IMR-90 (cell line): ENCODE measurements at regions not wholly inside any gene's neighbourhood (a gene's known extent, or its start where the extent isn't known, plus 50 kb on each side); places are given as distances from the start of the nearest gene placed in this dataset.

Experiments used
- ATAC-seq: fragments of 200-7000 bp; cut with Tn5 transposase; 2 replicates; pipeline ENCODE4 v1.9.1; 2020; ENCODE audit warnings: low read depth, mild to moderate bottlenecking, moderate library complexity
- BruUV-seq: library from RNA; stranded (reverse); fragments of 400-500 nt; replicated peaks from 2 replicates; lab custom pipeline; 2021; lab: Mats Ljungman, UMichigan
- CTCF ChIA-PET: fragments of 300-600 bp; formaldehyde crosslinking; extraction: SDS; loops from one replicate; lab custom pipeline; 2021; ENCODE audit warnings: antibody characterized with exemption; lab: Yijun Ruan, JAX
- POLR2A ChIA-PET: fragments of 300-600 bp; sonication (Branson Sonifier 250); formaldehyde crosslinking; loops from one replicate; lab custom pipeline; 2022; ENCODE audit warnings: antibody characterized with exemption; ENCODE audit not compliant: unreplicated experiment; lab: Charles Lee
- DNase-seq: peaks from one replicate; pipeline ENCODE4 v3.0.0; 2013
- H2AFZ ChIP-seq: replicated peaks from 2 replicates; pipeline ENCODE3; 2013; ENCODE audit warnings: low read length, mild to moderate bottlenecking; ENCODE audit not compliant: poor library complexity
- H2AK5ac ChIP-seq: 2 replicates; pipeline ENCODE4 v1.6.1; 2013; ENCODE audit warnings: low read depth, low read length, inconsistent platforms
- H2AK9ac ChIP-seq: replicated peaks from 2 replicates; pipeline ENCODE3; 2013; ENCODE audit warnings: mild to moderate bottlenecking, low read depth, low read length, moderate library complexity; ENCODE audit not compliant: poor library complexity
- H2BK120ac ChIP-seq: 2 replicates; pipeline ENCODE4 v1.6.1; 2013; ENCODE audit warnings: low read depth, low read length, inconsistent platforms
- H2BK15ac ChIP-seq: 3 replicates; pipeline ENCODE4 v1.6.1; 2013; ENCODE audit warnings: low read depth, low read length, inconsistent platforms
- H2BK20ac ChIP-seq: 2 replicates; pipeline ENCODE4 v1.6.1; 2013; ENCODE audit warnings: low read depth, mild to moderate bottlenecking, inconsistent platforms, low read length, moderate library complexity
- H2BK5ac ChIP-seq: 2 replicates; pipeline ENCODE4 v1.6.1; 2013; ENCODE audit warnings: mild to moderate bottlenecking, low read depth, low read length, inconsistent platforms; ENCODE audit not compliant: poor library complexity, severe bottlenecking
- H3K14ac ChIP-seq: replicated peaks from 2 replicates; pipeline ENCODE4 v1.6.1; 2013; ENCODE audit warnings: low read depth, low read length, inconsistent platforms
- H3K18ac ChIP-seq: 2 replicates; pipeline ENCODE4 v1.6.1; 2013; ENCODE audit warnings: low read depth, low read length, control low read depth
- H3K23ac ChIP-seq: 2 replicates; pipeline ENCODE4 v1.6.1; 2013; ENCODE audit warnings: low read depth, low read length, inconsistent platforms
- H3K27ac ChIP-seq: 2 replicates; pipeline ENCODE4 v1.5.1; 2013; ENCODE audit warnings: mild to moderate bottlenecking, control low read depth, low read length; ENCODE audit not compliant: insufficient read depth
- H3K27me3 ChIP-seq: 2 replicates; pipeline ENCODE4 v1.6.1; 2013; ENCODE audit warnings: low read length; ENCODE audit not compliant: control insufficient read depth, insufficient read depth
- H3K36me3 ChIP-seq: 2 replicates; pipeline ENCODE4 v1.6.1; 2013; ENCODE audit warnings: low read length, mixed read lengths; ENCODE audit not compliant: control insufficient read depth, insufficient read depth
- H3K4ac ChIP-seq: 2 replicates; pipeline ENCODE4 v1.6.1; 2013; ENCODE audit warnings: low read depth, low read length, inconsistent platforms
- H3K4me1 ChIP-seq: 2 replicates; pipeline ENCODE4 v1.6.1; 2013; ENCODE audit warnings: low read length, mixed read lengths; ENCODE audit not compliant: control insufficient read depth, insufficient read depth
- H3K4me2 ChIP-seq: 2 replicates; pipeline ENCODE4 v1.6.1; 2013; ENCODE audit warnings: low read depth, mild to moderate bottlenecking, control low read depth, low read length, moderate library complexity
- H3K4me3 ChIP-seq: 2 replicates; pipeline ENCODE4 v1.5.1; 2013; ENCODE audit warnings: low read depth, mild to moderate bottlenecking, control low read depth, low read length, moderate library complexity; ENCODE audit not compliant: insufficient read depth
- H3K56ac ChIP-seq: 2 replicates; pipeline ENCODE4 v1.6.1; 2013; ENCODE audit warnings: low read length, inconsistent platforms; ENCODE audit not compliant: insufficient read depth; ENCODE audit errors: extremely low read depth
- H3K79me1 ChIP-seq, 2 experiments: 2 replicates each; pipeline ENCODE4 v1.6.1; 2013; ENCODE audit warnings: low read length in 2 of 2, inconsistent platforms in 1 of 2, low read depth in 1 of 2
- H3K9ac ChIP-seq: 2 replicates; pipeline ENCODE4 v1.6.1; 2013; ENCODE audit warnings: low read depth, low read length, control low read depth
- H3K9me1 ChIP-seq: 2 replicates; pipeline ENCODE4 v1.6.1; 2013; ENCODE audit warnings: low read length, inconsistent platforms; ENCODE audit not compliant: insufficient read depth
- H3K9me3 ChIP-seq: 2 replicates; pipeline ENCODE4 v1.6.1; 2013; ENCODE audit warnings: low read length; ENCODE audit not compliant: control insufficient read depth, insufficient read depth
- H4K20me1 ChIP-seq: 2 replicates; pipeline ENCODE4 v1.6.1; 2013; ENCODE audit warnings: low read length, inconsistent platforms; ENCODE audit not compliant: insufficient read depth
- H4K5ac ChIP-seq: 2 replicates; pipeline ENCODE4 v1.6.1; 2013; ENCODE audit warnings: mild to moderate bottlenecking, low read depth, low read length, control low read depth
- H4K8ac ChIP-seq, 2 experiments: 2 replicates each; pipeline ENCODE4 v1.6.1; 2013; ENCODE audit warnings: low read depth in 2 of 2, low read length in 2 of 2, control low read depth in 1 of 2, inconsistent platforms in 1 of 2
- H4K91ac ChIP-seq: 2 replicates; pipeline ENCODE4 v1.6.1; 2013; ENCODE audit warnings: low read depth, low read length, inconsistent platforms; ENCODE audit not compliant: insufficient read depth
- CHD1 ChIP-seq: IDR thresholded peaks from 2 replicates; pipeline ENCODE4 v1.6.1; 2012; ENCODE audit warnings: low read depth, low read length, improper control_type of control experiment
- CTCF ChIP-seq: conservative IDR thresholded peaks from 2 replicates; pipeline ENCODE4 v1.5.1; 2012; ENCODE audit warnings: mild to moderate bottlenecking, low read depth, low read length, improper control_type of control experiment
- ELK1 ChIP-seq: fragments of 150-350 bp; IDR thresholded peaks from 2 replicates; pipeline ENCODE4 v1.6.1; 2016; ENCODE audit warnings: low read depth, mild to moderate bottlenecking, low read length, moderate library complexity, borderline replicate concordance
- MAFK ChIP-seq: IDR thresholded peaks from 2 replicates; pipeline ENCODE4 v1.6.1; 2012; ENCODE audit warnings: low read depth, low read length, improper control_type of control experiment
- MAZ ChIP-seq: IDR thresholded peaks from 2 replicates; pipeline ENCODE4 v1.6.1; 2012; ENCODE audit warnings: low read depth, mild to moderate bottlenecking, low read length, improper control_type of control experiment, moderate library complexity, borderline replicate concordance
- MXI1 ChIP-seq: IDR thresholded peaks from 2 replicates; pipeline ENCODE4 v1.6.1; 2012; ENCODE audit warnings: low read depth, mild to moderate bottlenecking, low read length, moderate library complexity, borderline replicate concordance
- POLR2A ChIP-seq: IDR thresholded peaks from 2 replicates; pipeline ENCODE4 v1.6.1; 2012; ENCODE audit warnings: mild to moderate bottlenecking, low read depth, low read length
- RCOR1 ChIP-seq: IDR thresholded peaks from 2 replicates; pipeline ENCODE4 v1.6.1; 2012; ENCODE audit warnings: mild to moderate bottlenecking, low read length, improper control_type of control experiment; ENCODE audit not compliant: insufficient replicate concordance
- SMC3 ChIP-seq: fragments of 150-350 bp; IDR thresholded peaks from 2 replicates; pipeline ENCODE4 v1.6.1; 2016; ENCODE audit warnings: low read depth, mild to moderate bottlenecking, antibody characterized with exemption, low read length, moderate library complexity
- USF2 ChIP-seq: fragments of 150-350 bp; IDR thresholded peaks from 2 replicates; pipeline ENCODE4 v1.6.1; 2017; ENCODE audit warnings: mild to moderate bottlenecking, antibody characterized with exemption, low read length, low read depth
- WGBS, 2 experiments: methylation state at CpG; one replicate each; pipeline versions ENCODE4 v1.1.5 to v1.1.7; 2013; ENCODE audit warnings: missing lambda C conversion rate in 2 of 2; ENCODE audit not compliant: insufficient read length in 1 of 2; ENCODE audit errors: extremely low coverage in 2 of 2; 5-methylcytosine and 5-hydroxymethylcytosine counted together
- dilution Hi-C: fragments of 300-500 bp; cut with HindIII; formaldehyde crosslinking; loops from one replicate; pipeline ENCODE4 v1.14.3; 2018; ENCODE audit warnings: low sequenced_read_pairs; ENCODE audit not compliant: unreplicated experiment
- in situ Hi-C: fragments of 300-500 bp; cut with MboI; formaldehyde crosslinking; loops from 3 replicates; pipeline ENCODE4 v1.14.3; 2019; ENCODE audit warnings: low sequenced_read_pairs, inconsistent platforms, mixed read lengths
- intact Hi-C: fragments of 100-400 bp; cut with micrococcal nuclease; formaldehyde crosslinking; loops from 2 replicates; pipeline ENCODE4 v1.10.0; 2022

GRCh38 chr16:61385392-61386071 is 650.7 kb downstream of the CDH8 start:
- Histone ChIP-seq H3K9me3 (no peaks in the 10 kb centered on the region; the same call in 1 of the 2 replicates), H4K20me1 (no peaks in the 10 kb centered on the region), H3K27me3 (no peaks in the 10 kb centered on the region), H3K79me1 (no peaks in the 10 kb centered on the region), H2BK120ac (no peak overlapping the region), H3K4ac (no peak overlapping the region), H2AK9ac (no peak overlapping the region), H3K23ac (no peak overlapping the region), H4K91ac (no peak overlapping the region), H3K36me3 (no peaks in the 10 kb centered on the region), H4K8ac (no peak overlapping the region), H3K9me1 (no peaks in the 10 kb centered on the region), H3K9ac (no peak overlapping the region), H3K27ac (no peak overlapping the region), H3K18ac (no peak overlapping the region), H3K4me3 (no peak overlapping the region), H3K14ac (no peak overlapping the region), H3K56ac (no peak overlapping the region), H3K4me2 (no peak overlapping the region), H2BK20ac (no peak overlapping the region), H2AK5ac (no peak overlapping the region), H2BK5ac (no peak overlapping the region), H2BK15ac (no peak overlapping the region), H2AFZ (no peak overlapping the region), H4K5ac (no peak overlapping the region), H3K4me1 (no peaks in the 10 kb centered on the region)
- ChIA-PET POLR2A (no interaction called here), CTCF (no interaction called here)
- BruUV-seq = no TSS peak
- DNase-seq = no peak
- TF ChIP-seq POLR2A (no peak), MAFK (no peak), RCOR1 (no peak), MAZ (no peak), CHD1 (no peak), MXI1 (no peak), USF2 (no peak), CTCF (no peak), SMC3 (no peak), ELK1 (no peak)
- dilution Hi-C loops = no loop called here
- in situ Hi-C loops = no loop called here
- ATAC-seq = no peak
- 17% methylated on average over 1 of the region's 12 CpGs; no CpG with 5 or more reads in 1 of the 2 experiments for WGBS, 2 experiments
- intact Hi-C loops = no loop called here
